Endothelial cell of umbilical vein (primary cell): ENCODE measurements at regions not wholly inside any gene's neighbourhood (a gene's known extent, or its start where the extent isn't known, plus 50 kb on each side); places are given as distances from the start of the nearest gene placed in this dataset.

Experiments
- BruUV-seq: library from RNA; stranded (reverse); fragments of 400-500 nt; replicated peaks from 2 replicates; lab custom pipeline; 2021; lab: Mats Ljungman, UMichigan
- CTCF ChIA-PET: fragments of 300-600, 350-600 bp; sonication (Branson Sonifier 250); formaldehyde crosslinking; loops from one replicate; lab custom pipeline; 2021; ENCODE audit warnings: antibody characterized with exemption, inconsistent platforms; lab: Charles Lee
- POLR2A ChIA-PET: fragments of 300-600, 350-600 bp; sonication (Branson Sonifier 250); formaldehyde crosslinking; loops from one replicate; lab custom pipeline; 2021; ENCODE audit warnings: antibody characterized with exemption, inconsistent platforms; lab: Charles Lee
- DNase-seq: peaks from one replicate; pipeline ENCODE4 v3.0.0-alpha.2; 2011; ENCODE audit warnings: low read depth, low spot score
- FAIRE-seq: peaks from 2 replicates; lab custom pipeline; 2011; peaks lifted over from hg19 to GRCh38; lab: Jason Lieb, UNC
- H2AFZ ChIP-seq: 2 replicates; pipeline ENCODE4 v1.6.0; 2012; ENCODE audit warnings: low read depth, low read length, control low read depth, inconsistent platforms
- H3K27ac ChIP-seq: 2 replicates; pipeline ENCODE4 v1.5.1; 2011; ENCODE audit warnings: low read depth, mild to moderate bottlenecking, control low read depth, low read length, moderate library complexity; ENCODE audit not compliant: insufficient read depth
- H3K27me3 ChIP-seq, 2 experiments: 2 replicates each; pipeline versions ENCODE4 v1.6.0 to v1.6.1; 2011; ENCODE audit warnings: low read length in 2 of 2, mixed read lengths in 1 of 2; ENCODE audit not compliant: control insufficient read depth in 2 of 2, insufficient read depth in 2 of 2
- H3K36me3 ChIP-seq, 2 experiments: 2 replicates in 1 of 2; 3 replicates in 1 of 2; pipeline ENCODE4 v1.5.1; 2011; ENCODE audit warnings: low read length in 2 of 2, mild to moderate bottlenecking in 1 of 2, moderate library complexity in 1 of 2; ENCODE audit not compliant: control insufficient read depth in 2 of 2, insufficient read depth in 2 of 2; ENCODE audit errors: extremely low read depth in 1 of 2
- H3K4me1 ChIP-seq: 3 replicates; pipeline ENCODE4 v1.5.1; 2011; ENCODE audit warnings: mild to moderate bottlenecking, low read length; ENCODE audit not compliant: control insufficient read depth, insufficient read depth; ENCODE audit errors: extremely low read depth
- H3K4me2 ChIP-seq: 2 replicates; pipeline ENCODE4 v1.6.1; 2011; ENCODE audit warnings: low read length, control low read depth, mixed read lengths; ENCODE audit not compliant: insufficient read depth
- H3K4me3 ChIP-seq, 3 experiments: fragments of 200-600 bp in 1 of 3; sonication (generic), shearing (Covaris generic) in 1 of 3; replicated peaks in 1 of 3; 2 replicates each; pipeline ENCODE4 v1.5.1; 2011 to 2016; ENCODE audit warnings: control low read depth in 3 of 3, low read length in 3 of 3, mild to moderate bottlenecking in 2 of 3, inconsistent platforms in 1 of 3, low read depth in 1 of 3, moderate library complexity in 1 of 3; ENCODE audit not compliant: insufficient read depth in 1 of 3
- H3K79me2 ChIP-seq: 2 replicates; pipeline ENCODE4 v1.6.0; 2012; ENCODE audit warnings: low read length, inconsistent platforms; ENCODE audit not compliant: control insufficient read depth, insufficient read depth
- H3K9ac ChIP-seq: replicated peaks from 2 replicates; pipeline ENCODE3; 2011; ENCODE audit warnings: low read length, control low read depth; ENCODE audit not compliant: insufficient read depth; ENCODE audit errors: extremely low read depth
- H3K9me1 ChIP-seq: replicated peaks from 3 replicates; pipeline ENCODE4 v1.6.0; 2011; ENCODE audit warnings: mild to moderate bottlenecking, low read length; ENCODE audit not compliant: control insufficient read depth, insufficient read depth; ENCODE audit errors: extremely low read depth
- H3K9me3 ChIP-seq: replicated peaks from 2 replicates; pipeline ENCODE4 v1.5.1; 2012; ENCODE audit warnings: low read length, inconsistent platforms; ENCODE audit not compliant: control insufficient read depth, insufficient read depth
- H4K20me1 ChIP-seq: replicated peaks from 2 replicates; pipeline ENCODE3; 2011; ENCODE audit warnings: mild to moderate bottlenecking, low read length; ENCODE audit not compliant: control insufficient read depth, insufficient read depth; ENCODE audit errors: extremely low read depth
- EZH2 ChIP-seq: IDR thresholded peaks from 2 replicates; pipeline ENCODE4 v1.6.1; 2012; ENCODE audit warnings: borderline replicate concordance, low read depth, mild to moderate bottlenecking, moderate library complexity, low read length, inconsistent platforms; ENCODE audit not compliant: severe bottlenecking
- FOS ChIP-seq: IDR thresholded peaks from 2 replicates; pipeline ENCODE4 v1.6.1; 2011; ENCODE audit warnings: mild to moderate bottlenecking, low read length, moderate library complexity, borderline replicate concordance; ENCODE audit not compliant: insufficient read depth
- GATA2 ChIP-seq: IDR thresholded peaks from 2 replicates; pipeline ENCODE4 v1.7.0; 2011; ENCODE audit warnings: low read depth, mild to moderate bottlenecking, moderate library complexity, mixed read lengths, low read length; ENCODE audit not compliant: insufficient read length, insufficient read depth
- JUN ChIP-seq: IDR thresholded peaks from 2 replicates; pipeline ENCODE4 v1.6.1; 2011; ENCODE audit warnings: borderline replicate concordance, low read depth; ENCODE audit not compliant: insufficient read length, insufficient read depth
- MYC ChIP-seq: IDR thresholded peaks from one replicate; pipeline ENCODE4 v1.6.1; 2011; ENCODE audit warnings: mild to moderate bottlenecking, low read depth, low read length
- POLR2A ChIP-seq: IDR thresholded peaks from 2 replicates; pipeline ENCODE4 v1.6.1; 2012; ENCODE audit warnings: low read depth, mild to moderate bottlenecking, control low read depth, low read length
- POLR2AphosphoS5 ChIP-seq: IDR thresholded peaks from 2 replicates; pipeline ENCODE4 v1.6.1; 2012; ENCODE audit warnings: low read depth, mild to moderate bottlenecking, control low read depth, low read length, moderate library complexity; ENCODE audit not compliant: insufficient read depth
- dilution Hi-C: fragments of 300-500 bp; cut with MboI; formaldehyde crosslinking; loops from one replicate; pipeline ENCODE4 v1.15.0; 2019; ENCODE audit warnings: low sequenced_read_pairs; ENCODE audit not compliant: extremely low pct_ligation_motif_present
- intact Hi-C: fragments of 100-400 bp; cut with micrococcal nuclease; formaldehyde crosslinking; loops from one replicate; pipeline ENCODE4 v1.10.0; 2022
- TF ChIP-seq, protein P1 (sequence below), 2 donors: IDR thresholded peaks; 1 replicate in 1 of 2; 2 replicates in 1 of 2; pipeline ENCODE4 v1.5.1; 2011; ENCODE audit warnings: low read length in 2 of 2, mild to moderate bottlenecking in 2 of 2, moderate library complexity in 2 of 2, control low read depth in 1 of 2, inconsistent platforms in 1 of 2, low read depth in 1 of 2; ENCODE audit not compliant: insufficient read depth in 1 of 2; ENCODE audit errors: extremely low read depth in 1 of 2
- TF ChIP-seq, protein P2 (sequence below): IDR thresholded peaks from 2 replicates; pipeline ENCODE4 v1.6.1; 2011; ENCODE audit not compliant: insufficient read depth, insufficient read length

GRCh38 chrX:124540474-124540873, 194.1 kb downstream of the SH2D1A start:
- Histone ChIP-seq H3K9me3 (no peaks in the 10 kb centered on the region), H3K27me3 (no peaks in the 10 kb centered on the region), H3K9me1 (no peaks in the 10 kb centered on the region), H4K20me1 (no peaks in the 10 kb centered on the region), H3K27ac (no peak overlapping the region), H3K4me1 (no peaks in the 10 kb centered on the region), H3K79me2 (no peaks in the 10 kb centered on the region), H3K9ac (no peak overlapping the region), H3K4me2 (no peak overlapping the region), H3K4me3 (no peak overlapping the region), H3K36me3 (no peaks in the 10 kb centered on the region), H2AFZ (no peak overlapping the region)
- no peak for DNase-seq
- intact Hi-C loops, result no loop called here
- no TSS peak for BruUV-seq
- ChIA-PET POLR2A (no interaction called here), CTCF (no interaction called here)
- no peak for FAIRE-seq
- no peak for TF ChIP-seq GATA2
- no peak for TF ChIP-seq POLR2AphosphoS5
- TF ChIP-seq EZH2, result no peak
- TF ChIP-seq, protein P1, sequence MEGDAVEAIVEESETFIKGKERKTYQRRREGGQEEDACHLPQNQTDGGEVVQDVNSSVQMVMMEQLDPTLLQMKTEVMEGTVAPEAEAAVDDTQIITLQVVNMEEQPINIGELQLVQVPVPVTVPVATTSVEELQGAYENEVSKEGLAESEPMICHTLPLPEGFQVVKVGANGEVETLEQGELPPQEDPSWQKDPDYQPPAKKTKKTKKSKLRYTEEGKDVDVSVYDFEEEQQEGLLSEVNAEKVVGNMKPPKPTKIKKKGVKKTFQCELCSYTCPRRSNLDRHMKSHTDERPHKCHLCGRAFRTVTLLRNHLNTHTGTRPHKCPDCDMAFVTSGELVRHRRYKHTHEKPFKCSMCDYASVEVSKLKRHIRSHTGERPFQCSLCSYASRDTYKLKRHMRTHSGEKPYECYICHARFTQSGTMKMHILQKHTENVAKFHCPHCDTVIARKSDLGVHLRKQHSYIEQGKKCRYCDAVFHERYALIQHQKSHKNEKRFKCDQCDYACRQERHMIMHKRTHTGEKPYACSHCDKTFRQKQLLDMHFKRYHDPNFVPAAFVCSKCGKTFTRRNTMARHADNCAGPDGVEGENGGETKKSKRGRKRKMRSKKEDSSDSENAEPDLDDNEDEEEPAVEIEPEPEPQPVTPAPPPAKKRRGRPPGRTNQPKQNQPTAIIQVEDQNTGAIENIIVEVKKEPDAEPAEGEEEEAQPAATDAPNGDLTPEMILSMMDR (IDR thresholded peaks at IDR 0.05; ENCODE audit: extremely low read depth in 1 of 2, insufficient read depth in 1 of 2, low read depth in 1 of 2, low read length in 2 of 2), result no peak
- no peak for TF ChIP-seq POLR2A
- no peak for TF ChIP-seq MYC
- no peak for TF ChIP-seq JUN
- TF ChIP-seq, protein P2, sequence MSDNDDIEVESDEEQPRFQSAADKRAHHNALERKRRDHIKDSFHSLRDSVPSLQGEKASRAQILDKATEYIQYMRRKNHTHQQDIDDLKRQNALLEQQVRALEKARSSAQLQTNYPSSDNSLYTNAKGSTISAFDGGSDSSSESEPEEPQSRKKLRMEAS, result no peak
- no peak for TF ChIP-seq FOS
- dilution Hi-C loops, result no loop called here
